AG09319 (cell line): ENCODE measurements at regions not wholly inside any gene's neighbourhood (a gene's known extent, or its start where the extent isn't known, plus 50 kb on each side); places are given as distances from the start of the nearest gene placed in this dataset.

Experiments used
- DNase-seq: peaks from one replicate; pipeline ENCODE4 v3.0.0-alpha.2; 2010; ENCODE audit warnings: low read depth; ENCODE audit errors: extremely low read depth
- CTCF ChIP-seq: IDR thresholded peaks from 2 replicates; pipeline ENCODE4 v1.5.1; 2011; ENCODE audit warnings: low read depth, mild to moderate bottlenecking, inconsistent platforms, low read length, moderate library complexity

- no peak for DNase-seq
Observed at GRCh38 chr2:7904319-7904718, 777.5 kb upstream of the ID2 start.

GRCh38 chr2:7905756-7906155 is 776.1 kb upstream of the ID2 start:
- no peak for DNase-seq
- TF ChIP-seq CTCF, result no peak

More at GRCh38 chr2:7904319-7904718, 777.5 kb upstream of the ID2 start:
- no peak for TF ChIP-seq CTCF

- no peak for DNase-seq
- TF ChIP-seq CTCF, result no peak
Observed at GRCh38 chr2:7906431-7906830, 775.4 kb upstream of the ID2 start.

GRCh38 chr2:7907041-7907440 is 774.8 kb upstream of the ID2 start:
- no peak for DNase-seq
- no peak for TF ChIP-seq CTCF

- no peak for TF ChIP-seq CTCF
- DNase-seq, result no peak
Observed at GRCh38 chr2:7910752-7911151, 771.1 kb upstream of the ID2 start.

GRCh38 chr2:7911196-7911595 is 770.7 kb upstream of the ID2 start:
- no peak for TF ChIP-seq CTCF
- DNase-seq, result no peak

GRCh38 chr2:7913974-7914373 is 767.9 kb upstream of the ID2 start:
- no peak for TF ChIP-seq CTCF
- no peak for DNase-seq
